ENCODE measurements at regions not wholly inside any gene's neighbourhood (a gene's known extent, or its start where the extent isn't known, plus 50 kb on each side); places are given as distances from the start of the nearest gene placed in this dataset.

DNA sequence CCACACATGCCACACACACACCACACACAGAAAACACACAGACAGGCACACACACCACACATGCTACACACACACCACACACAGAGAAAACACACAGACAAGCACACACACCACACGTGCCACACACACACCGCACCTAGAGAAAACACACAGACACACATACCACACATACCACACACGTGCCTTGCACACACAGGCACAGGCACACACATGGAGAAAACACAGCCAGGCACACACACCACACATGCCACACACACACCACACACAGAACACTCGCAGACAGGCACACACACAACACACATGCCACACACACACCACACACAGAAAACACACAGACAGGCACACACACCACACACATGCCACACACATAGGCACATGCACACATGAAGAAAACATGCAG is 242.1 kb upstream of the MYT1L start:
- intact Hi-C loops (cut with DNase I) = no loop called here
- Histone ChIP-seq H3K4me3 (no peak overlapping the region), H3K27ac (no peak overlapping the region), H3K4me1 (no peaks in the 10 kb centered on the region), H3K27me3 (no peaks in the 10 kb centered on the region), H3K36me3 (no peaks in the 10 kb centered on the region), H3K9me3 (no peaks in the 10 kb centered on the region)
- DNase-seq (no peak), ATAC-seq (no peak)
- WGBS (ENCODE audit: insufficient coverage, low coverage, low lambda C conversion rate, missing lambda C conversion rate) = 100% methylated on average over 1 of the region's 4 CpGs
- TF ChIP-seq POLR2A (IDR thresholded peaks at IDR 0.05) = no peak
- no peak for TF ChIP-seq CTCF (IDR thresholded peaks at IDR 0.05)

DNA sequence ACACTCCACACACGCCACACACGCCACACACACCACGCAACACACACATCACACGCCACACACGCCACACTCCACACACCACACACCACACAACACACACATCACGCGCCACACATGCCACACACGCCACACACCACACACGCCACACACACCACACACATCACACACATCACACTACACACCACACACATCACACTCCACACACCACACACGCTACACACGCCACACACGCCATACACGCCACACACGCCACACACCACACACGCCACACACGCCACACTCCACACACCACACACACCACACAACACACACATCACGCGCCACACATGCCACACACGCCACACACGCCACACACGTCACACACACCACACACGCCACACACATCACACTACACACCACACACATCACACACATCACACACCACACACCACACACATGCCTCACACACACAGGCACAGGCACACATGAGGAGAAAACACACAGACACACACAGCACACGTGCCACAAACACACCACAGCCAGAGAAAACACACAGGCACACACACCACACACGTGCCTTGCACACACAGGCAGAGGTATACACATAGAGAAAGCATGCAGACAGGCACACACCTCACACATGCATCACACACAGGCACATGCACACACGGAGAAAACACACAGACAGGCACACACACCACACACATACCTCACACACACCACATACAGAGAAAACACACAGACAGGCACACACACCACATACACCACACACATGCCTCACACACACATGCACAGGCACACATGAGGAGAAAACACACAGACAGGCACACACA is 241.5 kb upstream of the MYT1L start:
- Histone ChIP-seq H3K4me1 (no peaks in the 10 kb centered on the region), H3K27me3 (no peaks in the 10 kb centered on the region), H3K9me3 (no peaks in the 10 kb centered on the region), H3K27ac (no peak overlapping the region), H3K4me3 (no peak overlapping the region), H3K36me3 (no peaks in the 10 kb centered on the region)
- TF ChIP-seq POLR2A (IDR thresholded peaks at IDR 0.05) = no peak
- TF ChIP-seq CTCF (IDR thresholded peaks at IDR 0.05) = no peak
- ATAC-seq (no peak), DNase-seq (no peak)
- intact Hi-C loops (cut with DNase I) = no loop called here
- WGBS (ENCODE audit: insufficient coverage, low coverage, low lambda C conversion rate, missing lambda C conversion rate) = 76% methylated on average over 25 of the region's 25 CpGs

DNA sequence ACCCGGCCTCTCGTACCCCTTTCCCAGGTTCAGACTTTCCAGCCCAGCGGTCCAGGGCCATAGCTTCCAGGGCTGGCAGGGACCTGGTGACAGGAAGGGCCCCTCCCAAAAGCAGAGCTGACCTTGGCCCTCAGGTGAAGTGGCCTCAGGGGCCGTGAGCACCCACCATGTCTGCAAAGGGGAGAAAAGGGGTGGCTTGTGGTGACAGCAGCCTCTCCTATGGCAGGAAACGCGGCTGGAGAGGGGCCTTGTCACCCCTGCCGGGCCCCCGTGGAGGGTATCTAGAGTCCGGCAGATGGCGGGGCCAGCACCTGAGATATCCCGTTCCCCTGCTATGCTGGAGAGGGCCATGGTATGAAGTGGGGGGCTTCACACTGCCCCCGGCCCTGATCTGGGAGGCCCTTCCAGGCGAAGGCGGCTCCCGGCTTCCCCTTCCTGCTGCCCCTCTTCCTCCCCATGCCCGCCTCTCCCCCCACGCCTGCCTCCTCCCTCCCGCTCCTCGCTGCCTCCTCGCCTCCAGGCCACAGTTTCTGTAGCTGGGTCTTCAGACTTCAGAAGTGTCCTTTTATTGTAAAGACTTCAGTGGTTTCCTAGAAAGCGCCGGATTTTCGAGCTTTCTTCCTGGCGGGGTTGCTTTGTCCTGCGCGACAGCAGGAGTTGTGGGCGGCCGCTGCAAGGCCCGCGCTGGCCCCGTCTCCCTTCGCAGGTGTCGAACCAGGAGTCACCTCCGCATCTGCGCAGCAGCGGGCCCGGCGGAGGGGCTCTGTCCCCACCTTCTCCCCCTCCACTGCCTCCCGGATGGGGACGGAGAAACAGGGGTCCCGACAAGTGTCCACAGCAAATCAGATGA is 240.5 kb upstream of the MYT1L start:
- no peak for DNase-seq
- Histone ChIP-seq H3K4me1 (no peaks in the 10 kb centered on the region), H3K27ac (no peak overlapping the region), H3K36me3 (no peaks in the 10 kb centered on the region), H3K4me3 (no peak overlapping the region), H3K27me3 (no peaks in the 10 kb centered on the region), H3K9me3 (no peaks in the 10 kb centered on the region)
- no peak for ATAC-seq
- intact Hi-C loops (cut with DNase I) = no loop called here
- TF ChIP-seq POLR2A (IDR thresholded peaks at IDR 0.05) = no peak
- TF ChIP-seq CTCF (IDR thresholded peaks at IDR 0.05) = no peak
- WGBS (ENCODE audit: insufficient coverage, low coverage, low lambda C conversion rate, missing lambda C conversion rate) = 90% methylated on average over 23 of the region's 41 CpGs

- intact Hi-C loops (cut with DNase I) = no loop called here
- H3K9me3 ChIP-seq = no peaks in the 10 kb centered on the region
- no peak for ATAC-seq
- no peaks in the 10 kb centered on the region for H3K36me3 ChIP-seq
- H3K27me3 ChIP-seq = no peaks in the 10 kb centered on the region
- H3K4me3 ChIP-seq = no peak overlapping the region
- WGBS (ENCODE audit: insufficient coverage, low coverage, low lambda C conversion rate, missing lambda C conversion rate) = no CpG with 5 or more reads among the region's 5 CpGs
- TF ChIP-seq POLR2A (IDR thresholded peaks at IDR 0.05) (no peak), CTCF (IDR thresholded peaks at IDR 0.05) (no peak)
- H3K27ac ChIP-seq = no peak overlapping the region
- no peak for DNase-seq
- H3K4me1 ChIP-seq = no peaks in the 10 kb centered on the region
These were observed 239.8 kb upstream of the MYT1L start for GRCh38 chr2:2570871-2571270.

All from right lobe of liver (tissue), 6 donors.